Natural killer cell (primary cell): ENCODE measurements at regions not wholly inside any gene's neighbourhood (a gene's known extent, or its start where the extent isn't known, plus 50 kb on each side); places are given as distances from the start of the nearest gene placed in this dataset.

Experiments used
- ATAC-seq, 3 donors: fragments of 150-1000 bp in 2 of 3; fragments of 200-7000 bp in 1 of 3; cut with Tn5 transposase; 1 replicate in 1 of 3; 2 replicates in 2 of 3; pipeline ENCODE4 v1.10.0; 2021; ENCODE audit warnings: mild to moderate bottlenecking in 2 of 3, moderate library complexity in 2 of 3
- DNase-seq, 2 donors: peaks; one replicate each; pipeline versions ENCODE4 v3.0.0 to v3.0.0-alpha.2; 2013 to 2021; ENCODE audit warnings: mixed read lengths in 1 of 2
- H3K27ac ChIP-seq: one replicate; pipeline ENCODE4 v1.5.1; 2013; ENCODE audit warnings: mild to moderate bottlenecking, low read length
- H3K27me3 ChIP-seq: one replicate; pipeline ENCODE4 v1.6.1; 2013; ENCODE audit warnings: low read length; ENCODE audit not compliant: control insufficient read depth, insufficient read depth
- H3K36me3 ChIP-seq: one replicate; pipeline ENCODE4 v1.6.1; 2013; ENCODE audit warnings: low read length; ENCODE audit not compliant: control insufficient read depth, insufficient read depth
- H3K4me1 ChIP-seq: one replicate; pipeline ENCODE4 v1.6.1; 2013; ENCODE audit warnings: low read length; ENCODE audit not compliant: control insufficient read depth, insufficient read depth
- H3K4me3 ChIP-seq: one replicate; pipeline ENCODE4 v1.5.1; 2013; ENCODE audit warnings: low read length
- H3K9me3 ChIP-seq: one replicate; pipeline ENCODE4 v1.6.1; 2013; ENCODE audit warnings: low read length; ENCODE audit not compliant: control insufficient read depth, insufficient read depth
- H3K27ac Mint-ChIP-seq, 2 donors: one replicate each; pipeline ENCODE4 v1.8.0; 2022; ENCODE audit warnings: mild to moderate bottlenecking in 2 of 2, mixed read lengths in 2 of 2, moderate library complexity in 1 of 2
- H3K27me3 Mint-ChIP-seq, 2 donors: one replicate each; pipeline ENCODE4 v1.8.0; 2022; ENCODE audit warnings: low read depth in 2 of 2, mixed read lengths in 2 of 2
- H3K36me3 Mint-ChIP-seq: one replicate; pipeline ENCODE4 v1.8.0; 2022; ENCODE audit warnings: mixed read lengths
- H3K4me1 Mint-ChIP-seq, 2 donors: one replicate each; pipeline ENCODE4 v1.8.0; 2022; ENCODE audit warnings: mixed read lengths in 2 of 2
- H3K4me3 Mint-ChIP-seq: one replicate; pipeline ENCODE4 v1.8.0; 2022; ENCODE audit warnings: mild to moderate bottlenecking, moderate library complexity, mixed read lengths
- H3K9me3 Mint-ChIP-seq, 2 donors: one replicate each; pipeline ENCODE4 v1.8.0; 2022; ENCODE audit warnings: mixed read lengths in 2 of 2
- CTCF ChIP-seq: fragments of 200-600 bp; IDR thresholded peaks from one replicate; pipeline ENCODE4 v1.8.0; 2022; ENCODE audit warnings: antibody characterized with exemption
- WGBS: methylation state at CpG from one replicate; pipeline ENCODE4 v1.1.7; 2013; ENCODE audit warnings: missing lambda C conversion rate; ENCODE audit not compliant: insufficient coverage; 5-methylcytosine and 5-hydroxymethylcytosine counted together
- intact Hi-C: fragments of 100-400 bp; cut with micrococcal nuclease; formaldehyde crosslinking; loops from one replicate; pipeline ENCODE4 v1.14.2; 2022

GRCh38 chr7:51617686-51618085 lies 301.1 kb upstream of the COBL start:
- no peak for TF ChIP-seq CTCF
- peaks cover 15% of the 10 kb centered on the region in 2 donors for H3K9me3 Mint-ChIP-seq
- H3K4me3 Mint-ChIP-seq = no peak overlapping the region
- no peaks in the 10 kb centered on the region for H3K4me1 Mint-ChIP-seq
- no peaks in the 10 kb centered on the region for H3K27me3 Mint-ChIP-seq
- Histone ChIP-seq H3K27me3 (no peaks in the 10 kb centered on the region), H3K9me3 (peaks cover 3% of the 10 kb centered on the region), H3K36me3 (no peaks in the 10 kb centered on the region), H3K4me1 (no peaks in the 10 kb centered on the region), H3K4me3 (no peak overlapping the region), H3K27ac (no peak overlapping the region)
- H3K36me3 Mint-ChIP-seq = no peaks in the 10 kb centered on the region
- intact Hi-C loops = no loop called here
- ATAC-seq = no peak
- WGBS = 64% methylated on average over 5 of the region's 5 CpGs
- H3K27ac Mint-ChIP-seq = no peak overlapping the region
- DNase-seq = no peak

DNA sequence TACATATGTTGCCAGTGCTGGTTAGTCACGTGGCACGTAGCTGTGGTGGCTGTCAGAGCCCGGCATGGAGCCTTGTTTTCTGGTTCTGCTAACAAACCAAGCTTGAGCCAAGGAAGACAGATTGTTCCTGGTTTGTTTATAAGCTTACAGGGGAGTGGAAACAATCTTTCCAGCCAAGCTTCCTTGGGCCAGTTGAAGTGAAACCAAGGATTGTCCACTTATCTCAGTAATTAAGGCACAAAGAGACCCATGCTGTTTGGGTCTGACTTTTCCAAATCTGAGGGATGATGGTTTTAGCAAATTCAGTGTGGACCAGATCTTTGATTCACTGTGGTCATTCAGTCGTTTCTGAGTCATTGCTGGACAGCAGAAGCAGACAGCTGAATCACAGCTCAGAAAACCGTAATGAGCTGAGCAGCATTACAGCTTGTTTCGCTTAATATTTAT lies 297.3 kb upstream of the COBL start:
- H3K36me3 Mint-ChIP-seq = no peaks in the 10 kb centered on the region
- H3K4me1 ChIP-seq = no peaks in the 10 kb centered on the region
- 77% methylated on average over 6 of the region's 6 CpGs for WGBS
- DNase-seq = no peak
- H3K9me3 Mint-ChIP-seq = peaks cover 14 to 17% of the 10 kb centered on the region in 2 donors
- H3K27me3 ChIP-seq = no peaks in the 10 kb centered on the region
- H3K27ac Mint-ChIP-seq = no peak overlapping the region
- no peak for TF ChIP-seq CTCF
- H3K27me3 Mint-ChIP-seq = no peaks in the 10 kb centered on the region
- no peaks in the 10 kb centered on the region for H3K4me1 Mint-ChIP-seq
- H3K9me3 ChIP-seq = no peaks in the 10 kb centered on the region
- intact Hi-C loops = no loop called here
- no peaks in the 10 kb centered on the region for H3K36me3 ChIP-seq
- no peak overlapping the region for H3K4me3 ChIP-seq
- no peak overlapping the region for H3K4me3 Mint-ChIP-seq
- ATAC-seq = no peak
- H3K27ac ChIP-seq = no peak overlapping the region

GRCh38 chr7:51611937-51612336 lies 295.3 kb upstream of the COBL start:
- Histone ChIP-seq H3K9me3 (no peaks in the 10 kb centered on the region), H3K27ac (no peak overlapping the region), H3K4me3 (no peak overlapping the region), H3K4me1 (no peaks in the 10 kb centered on the region), H3K27me3 (no peaks in the 10 kb centered on the region), H3K36me3 (no peaks in the 10 kb centered on the region)
- intact Hi-C loops = no loop called here
- H3K9me3 Mint-ChIP-seq = peaks cover 13 to 17% of the 10 kb centered on the region in 2 donors
- no peak overlapping the region for H3K4me3 Mint-ChIP-seq
- ATAC-seq (no peak), DNase-seq (no peak)
- no peak for TF ChIP-seq CTCF
- no peaks in the 10 kb centered on the region for H3K4me1 Mint-ChIP-seq
- H3K27me3 Mint-ChIP-seq = no peaks in the 10 kb centered on the region
- no CpG with 5 or more reads among the region's 1 CpG for WGBS
- no peak overlapping the region for H3K27ac Mint-ChIP-seq
- H3K36me3 Mint-ChIP-seq = no peaks in the 10 kb centered on the region

DNA sequence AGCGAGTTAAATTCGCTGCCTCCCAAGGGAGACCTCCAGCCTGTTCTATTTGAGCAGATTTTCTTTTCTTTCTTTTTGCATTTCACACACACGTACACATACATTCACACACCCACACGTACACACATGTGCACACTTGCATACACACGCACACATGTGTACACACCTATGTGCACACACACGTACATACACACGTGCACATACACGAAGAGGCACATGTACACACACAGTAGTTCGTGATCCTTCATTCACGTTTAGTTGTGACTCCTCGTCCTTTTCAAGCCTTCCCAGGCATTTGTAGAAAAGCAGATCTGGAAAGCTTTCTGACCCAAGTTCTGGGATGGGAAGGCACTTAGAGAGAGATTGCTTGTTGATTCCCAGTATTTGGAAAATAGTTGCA lies 290.8 kb upstream of the COBL start:
- H3K27ac Mint-ChIP-seq = no peak overlapping the region
- H3K9me3 Mint-ChIP-seq = peaks cover 3 to 9% of the 10 kb centered on the region in 2 donors
- H3K4me3 ChIP-seq = no peak overlapping the region
- H3K27me3 Mint-ChIP-seq = no peaks in the 10 kb centered on the region
- no peak overlapping the region for H3K4me3 Mint-ChIP-seq
- no peak overlapping the region for H3K27ac ChIP-seq
- H3K4me1 Mint-ChIP-seq = no peaks in the 10 kb centered on the region
- H3K36me3 ChIP-seq = no peaks in the 10 kb centered on the region
- intact Hi-C loops = no loop called here
- DNase-seq = no peak
- peaks cover 3% of the 10 kb centered on the region for H3K36me3 Mint-ChIP-seq
- no peak for TF ChIP-seq CTCF
- ATAC-seq = no peak
- H3K9me3 ChIP-seq = no peaks in the 10 kb centered on the region
- no peaks in the 10 kb centered on the region for H3K27me3 ChIP-seq
- WGBS = 92% methylated on average over 11 of the region's 11 CpGs
- no peaks in the 10 kb centered on the region for H3K4me1 ChIP-seq
